NCI-H187 (cell line): ENCODE measurements at regions not wholly inside any gene's neighbourhood (a gene's known extent, or its start where the extent isn't known, plus 50 kb on each side); places are given as distances from the start of the nearest gene placed in this dataset.
"Not testable (repeated sequence)": the region's sequence is repeated elsewhere in the genome, so short reads cannot be mapped to it uniquely, and the experiment has no call there.

Source experiments
- DNase-seq, 2 experiments: peaks; one replicate each; lab custom pipeline; 2025; lab: John Stamatoyannopoulos, UW

GRCh38 chr20:4469910-4470309 lies 216.3 kb upstream of the PRNP start:
- DNase-seq = no peak

GRCh38 chr20:4468114-4468513 lies 218.1 kb upstream of the PRNP start:
- no peak for DNase-seq

- peak; percentile 70 to 74 for DNase-seq
Observed at GRCh38 chr20:4465855-4466545, 216.9 kb upstream of the ADRA1D start.

- DNase-seq = peak in 1 of 2 experiments; percentile 19
Observed at GRCh38 chr20:4465212-4465611, 216.1 kb upstream of the ADRA1D start.

- DNase-seq = not testable (repeated sequence)
Observed at GRCh38 chr20:4462801-4463200, 213.7 kb upstream of the ADRA1D start.

GRCh38 chr20:4459081-4459480 lies 210.0 kb upstream of the ADRA1D start:
- no peak for DNase-seq

GRCh38 chr20:4457566-4458543 lies 208.8 kb upstream of the ADRA1D start:
- no peak for DNase-seq

GRCh38 chr20:4455996-4456395 lies 206.9 kb upstream of the ADRA1D start:
- no peak for DNase-seq

GRCh38 chr20:4455301-4455701 lies 206.2 kb upstream of the ADRA1D start:
- DNase-seq = no peak

GRCh38 chr20:4454111-4454510 lies 205.0 kb upstream of the ADRA1D start:
- DNase-seq = no peak

- DNase-seq = no peak
Observed at GRCh38 chr20:4453359-4453758, 204.3 kb upstream of the ADRA1D start.

GRCh38 chr20:4451487-4452081 lies 202.5 kb upstream of the ADRA1D start:
- no peak for DNase-seq

- no peak for DNase-seq
Observed at GRCh38 chr20:4449957-4450715, 201.0 kb upstream of the ADRA1D start.

- DNase-seq = no peak
Observed at GRCh38 chr20:4445784-4446183, 196.7 kb upstream of the ADRA1D start.

GRCh38 chr20:4445331-4445730 lies 196.2 kb upstream of the ADRA1D start:
- DNase-seq = no peak

- DNase-seq = no peak
Observed at GRCh38 chr20:4444404-4444803, 195.3 kb upstream of the ADRA1D start.

GRCh38 chr20:4443016-4443415 lies 193.9 kb upstream of the ADRA1D start:
- no peak for DNase-seq

- no peak for DNase-seq
Observed at GRCh38 chr20:4441871-4442270, 192.8 kb upstream of the ADRA1D start.

- DNase-seq = no peak
Observed at GRCh38 chr20:4441191-4441590, 192.1 kb upstream of the ADRA1D start.

- no peak for DNase-seq
Observed at GRCh38 chr20:4439461-4439860, 190.4 kb upstream of the ADRA1D start.

- no peak for DNase-seq
Observed at GRCh38 chr20:4437131-4437530, 188.0 kb upstream of the ADRA1D start.
